HFFc6 (cell line): ENCODE measurements at regions not wholly inside any gene's neighbourhood (a gene's known extent, or its start where the extent isn't known, plus 50 kb on each side); places are given as distances from the start of the nearest gene placed in this dataset.

ENCODE experiments used
- DNase-seq: peaks from one replicate; pipeline ENCODE4 v3.0.0-alpha.2; 2018
- H3K27ac Mint-ChIP-seq: 2 replicates; pipeline ENCODE4 v1.8.0; 2020; ENCODE audit warnings: mild to moderate bottlenecking, mixed read lengths
- H3K27me3 Mint-ChIP-seq: 2 replicates; pipeline ENCODE4 v1.8.0; 2021; ENCODE audit warnings: mild to moderate bottlenecking, moderate library complexity, mixed read lengths; ENCODE audit not compliant: insufficient read depth
- H3K36me3 Mint-ChIP-seq: 2 replicates; pipeline ENCODE4 v1.8.0; 2021; ENCODE audit warnings: low read depth, mixed read lengths
- H3K4me1 Mint-ChIP-seq: 2 replicates; pipeline ENCODE4 v1.8.0; 2020; ENCODE audit warnings: low read depth, mixed read lengths
- H3K4me3 Mint-ChIP-seq: 2 replicates; pipeline ENCODE4 v1.8.0; 2020; ENCODE audit warnings: mild to moderate bottlenecking, moderate library complexity, mixed read lengths
- H3K9me3 Mint-ChIP-seq: 2 replicates; pipeline ENCODE4 v1.8.0; 2020; ENCODE audit warnings: mild to moderate bottlenecking, mixed read lengths
- CTCF ChIP-seq: fragments of 200-600 bp; sonication (generic); IDR thresholded peaks from 2 replicates; pipeline ENCODE4 v1.5.0; 2021; ENCODE audit warnings: antibody characterized with exemption, mild to moderate bottlenecking

- H3K36me3 Mint-ChIP-seq, result no peaks in the 10 kb centered on the region
- TF ChIP-seq CTCF, result no peak
- H3K4me1 Mint-ChIP-seq, result no peaks in the 10 kb centered on the region
- H3K27me3 Mint-ChIP-seq, result no peaks in the 10 kb centered on the region
- no peak overlapping the region for H3K27ac Mint-ChIP-seq
- DNase-seq, result no peak
- no peak overlapping the region for H3K4me3 Mint-ChIP-seq
- peaks cover 13% of the 10 kb centered on the region for H3K9me3 Mint-ChIP-seq
Measured at GRCh38 chr3:5464649-5465048, 277.1 kb downstream of the EDEM1 start.

GRCh38 chr3:5465183-5465582 is 277.7 kb downstream of the EDEM1 start:
- H3K36me3 Mint-ChIP-seq, result no peaks in the 10 kb centered on the region
- H3K4me3 Mint-ChIP-seq, result no peak overlapping the region
- no peak overlapping the region for H3K27ac Mint-ChIP-seq
- H3K27me3 Mint-ChIP-seq, result no peaks in the 10 kb centered on the region
- DNase-seq, result no peak
- no peaks in the 10 kb centered on the region for H3K4me1 Mint-ChIP-seq
- peaks cover 15% of the 10 kb centered on the region for H3K9me3 Mint-ChIP-seq
- TF ChIP-seq CTCF, result no peak

- TF ChIP-seq CTCF, result no peak
- Mint-ChIP-seq H3K27ac (no peak overlapping the region), H3K4me1 (no peaks in the 10 kb centered on the region), H3K27me3 (no peaks in the 10 kb centered on the region), H3K4me3 (no peak overlapping the region), H3K9me3 (peaks cover 15% of the 10 kb centered on the region), H3K36me3 (no peaks in the 10 kb centered on the region)
- DNase-seq, result no peak
Measured at GRCh38 chr3:5466065-5466464, 278.6 kb downstream of the EDEM1 start.

GRCh38 chr3:5466717-5467116 is 279.2 kb downstream of the EDEM1 start:
- H3K27me3 Mint-ChIP-seq, result no peaks in the 10 kb centered on the region
- H3K4me3 Mint-ChIP-seq, result no peak overlapping the region
- H3K4me1 Mint-ChIP-seq, result no peaks in the 10 kb centered on the region
- H3K9me3 Mint-ChIP-seq, result peaks cover 15% of the 10 kb centered on the region
- H3K27ac Mint-ChIP-seq, result no peak overlapping the region
- TF ChIP-seq CTCF, result no peak
- no peaks in the 10 kb centered on the region for H3K36me3 Mint-ChIP-seq
- no peak for DNase-seq

- DNase-seq, result no peak
- H3K9me3 Mint-ChIP-seq, result peaks cover 16% of the 10 kb centered on the region
- no peak for TF ChIP-seq CTCF
- H3K27me3 Mint-ChIP-seq, result no peaks in the 10 kb centered on the region
- H3K4me3 Mint-ChIP-seq, result no peak overlapping the region
- no peaks in the 10 kb centered on the region for H3K4me1 Mint-ChIP-seq
- no peaks in the 10 kb centered on the region for H3K36me3 Mint-ChIP-seq
- no peak overlapping the region for H3K27ac Mint-ChIP-seq
Measured at GRCh38 chr3:5473471-5473870, 286.0 kb downstream of the EDEM1 start.

- H3K36me3 Mint-ChIP-seq, result no peaks in the 10 kb centered on the region
- DNase-seq, result no peak
- no peak for TF ChIP-seq CTCF
- H3K27ac Mint-ChIP-seq, result no peak overlapping the region
- H3K4me1 Mint-ChIP-seq, result no peaks in the 10 kb centered on the region
- H3K27me3 Mint-ChIP-seq, result no peaks in the 10 kb centered on the region
- H3K9me3 Mint-ChIP-seq, result peaks cover 6% of the 10 kb centered on the region
- H3K4me3 Mint-ChIP-seq, result no peak overlapping the region
Measured at GRCh38 chr3:5476403-5476802, 288.9 kb downstream of the EDEM1 start.
